ENCODE measurements at regions not wholly inside any gene's neighbourhood (a gene's known extent, or its start where the extent isn't known, plus 50 kb on each side); places are given as distances from the start of the nearest gene placed in this dataset.
A peak's percentile ranks its signal among the peaks of the same experiment; 100 is the strongest.

DNA sequence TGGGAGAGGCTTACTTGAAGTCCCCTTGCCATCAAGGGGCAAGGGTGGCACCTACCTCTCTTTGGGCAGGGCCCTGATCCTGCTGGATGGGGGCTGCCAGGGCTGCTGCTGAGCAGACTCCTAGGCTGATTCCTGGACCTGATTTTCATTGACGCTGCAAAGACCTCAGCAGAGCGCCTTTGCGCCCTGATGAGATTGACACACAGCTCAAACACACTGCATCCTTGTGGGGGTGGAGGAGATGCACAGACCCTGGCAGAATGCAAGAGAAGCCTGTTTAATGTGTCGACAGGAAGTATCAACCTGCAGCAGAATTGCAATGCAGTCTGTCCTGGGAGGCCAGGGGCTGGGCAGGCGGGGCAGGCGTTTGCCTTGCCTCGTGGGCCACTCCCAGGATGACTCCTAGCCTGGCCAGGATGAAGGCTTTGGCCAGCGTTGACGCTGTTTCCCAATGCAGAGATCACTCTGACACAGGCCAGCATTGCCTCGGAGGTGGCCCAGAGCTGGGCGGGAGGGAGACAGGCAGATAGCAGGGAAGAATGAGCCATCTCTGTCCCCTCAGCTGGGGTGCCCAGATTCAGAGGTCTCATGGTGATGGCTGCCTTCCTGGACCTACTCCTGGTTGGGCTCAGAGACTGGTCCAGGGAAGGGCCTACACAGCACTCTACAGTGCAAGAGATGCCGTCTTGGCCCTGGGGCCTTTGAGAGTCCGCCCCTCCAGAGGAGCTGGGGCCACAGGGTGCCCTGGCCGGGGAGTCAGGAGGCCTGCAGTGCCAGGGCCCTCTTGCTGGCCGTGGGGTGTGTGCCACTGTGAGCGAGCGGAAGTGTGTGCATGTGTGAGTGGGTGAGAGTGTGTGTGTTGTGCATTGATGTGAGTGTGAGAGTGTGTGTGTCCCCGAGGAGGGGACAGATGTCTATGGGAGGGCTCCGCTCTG, 108.3 kb downstream of the KIF26A start:
- Histone ChIP-seq H3K4me3 (ENCODE audit: low read depth, low read length) (no peak overlapping the region), H3K36me3 (ENCODE audit: control insufficient read depth in 2 of 2, insufficient read depth in 1 of 2, low read length in 2 of 2) (no peaks in the 10 kb centered on the region), H3K9me3 (ENCODE audit: control insufficient read depth, insufficient read depth, low read depth, low read length) (no peaks in the 10 kb centered on the region), H3K27ac (ENCODE audit: extremely low read depth, low read depth, low read length) (no peak overlapping the region), H3K4me1 (ENCODE audit: control insufficient read depth, insufficient read depth, low read length) (no peaks in the 10 kb centered on the region)
- ChIA-PET CTCF (no interaction called here), POLR2A (no interaction called here)
- TF ChIP-seq ZFP37 (tag by site-specific recombination; IDR thresholded peaks at IDR 0.05), result no peak
- no peak for TF ChIP-seq KLF16 (tag by site-specific recombination; IDR thresholded peaks at IDR 0.05)
- no peak for TF ChIP-seq ZNF292 (tag by site-specific recombination; IDR thresholded peaks at IDR 0.05; ENCODE audit: borderline replicate concordance, low read depth)
- no peak for TF ChIP-seq YY1 (tag by site-specific recombination; IDR thresholded peaks at IDR 0.05)
- TF ChIP-seq ZNF174 (tag by site-specific recombination; IDR thresholded peaks at IDR 0.05), result no peak
- no peak for TF ChIP-seq ZNF324 (tag by site-specific recombination; IDR thresholded peaks at IDR 0.05)
- no peak for TF ChIP-seq ZNF10 (tag by site-specific recombination; IDR thresholded peaks at IDR 0.05)

DNA sequence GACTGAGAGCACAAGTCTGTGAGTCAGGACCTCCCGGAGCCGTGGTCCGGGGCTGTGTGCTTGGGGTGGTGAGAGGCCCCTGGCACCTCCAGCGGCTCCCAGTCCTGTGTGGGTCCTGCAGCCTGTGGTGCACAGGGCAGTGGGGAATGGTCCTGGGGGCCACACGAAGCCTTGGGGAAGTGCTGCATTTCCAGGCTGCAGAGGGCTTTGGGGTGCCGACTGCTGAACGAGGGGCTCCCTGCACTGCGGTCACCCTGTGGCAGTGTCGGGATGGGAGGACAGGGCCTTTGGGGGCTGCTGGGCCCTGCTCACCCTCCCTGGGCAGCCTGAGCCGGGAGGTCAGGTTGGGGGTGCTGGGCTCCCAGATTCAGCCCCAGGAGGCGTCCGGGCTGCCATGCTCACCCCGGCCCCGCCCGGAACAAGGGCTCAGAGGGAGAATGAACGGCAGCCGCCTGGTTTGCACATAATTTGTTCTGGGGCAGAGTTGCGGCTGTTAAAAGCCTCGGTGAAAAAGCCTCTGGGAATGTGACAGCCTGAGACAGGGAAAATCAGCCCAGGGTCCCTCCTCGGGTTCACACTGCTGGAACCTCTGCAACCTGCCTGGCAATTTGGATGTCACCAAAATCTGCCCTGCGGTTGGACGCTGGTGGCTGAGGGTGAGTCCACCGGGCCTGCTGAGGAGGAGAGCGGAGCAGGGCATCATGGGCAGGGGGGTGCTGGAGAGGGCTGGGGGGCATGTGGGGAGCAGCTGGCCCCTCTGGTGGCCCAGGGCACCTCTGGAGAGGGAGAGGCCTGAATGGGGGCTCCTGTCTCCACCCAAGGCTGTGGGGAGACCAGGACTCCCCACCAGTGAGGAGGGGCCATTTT, 109.2 kb downstream of the KIF26A start:
- Histone ChIP-seq H3K4me3 (ENCODE audit: low read depth, low read length) (no peak overlapping the region), H3K9me3 (ENCODE audit: control insufficient read depth, insufficient read depth, low read depth, low read length) (no peaks in the 10 kb centered on the region), H3K36me3 (ENCODE audit: control insufficient read depth in 2 of 2, insufficient read depth in 1 of 2, low read length in 2 of 2) (no peaks in the 10 kb centered on the region), H3K4me1 (ENCODE audit: control insufficient read depth, insufficient read depth, low read length) (no peaks in the 10 kb centered on the region), H3K27ac (ENCODE audit: extremely low read depth, low read depth, low read length) (no peak overlapping the region)
- ChIA-PET POLR2A (no interaction called here), CTCF (no interaction called here)
- TF ChIP-seq ZNF366 (tag by site-specific recombination; conservative IDR thresholded peaks at IDR 0.05), result no peak
- TF ChIP-seq, protein P1, sequence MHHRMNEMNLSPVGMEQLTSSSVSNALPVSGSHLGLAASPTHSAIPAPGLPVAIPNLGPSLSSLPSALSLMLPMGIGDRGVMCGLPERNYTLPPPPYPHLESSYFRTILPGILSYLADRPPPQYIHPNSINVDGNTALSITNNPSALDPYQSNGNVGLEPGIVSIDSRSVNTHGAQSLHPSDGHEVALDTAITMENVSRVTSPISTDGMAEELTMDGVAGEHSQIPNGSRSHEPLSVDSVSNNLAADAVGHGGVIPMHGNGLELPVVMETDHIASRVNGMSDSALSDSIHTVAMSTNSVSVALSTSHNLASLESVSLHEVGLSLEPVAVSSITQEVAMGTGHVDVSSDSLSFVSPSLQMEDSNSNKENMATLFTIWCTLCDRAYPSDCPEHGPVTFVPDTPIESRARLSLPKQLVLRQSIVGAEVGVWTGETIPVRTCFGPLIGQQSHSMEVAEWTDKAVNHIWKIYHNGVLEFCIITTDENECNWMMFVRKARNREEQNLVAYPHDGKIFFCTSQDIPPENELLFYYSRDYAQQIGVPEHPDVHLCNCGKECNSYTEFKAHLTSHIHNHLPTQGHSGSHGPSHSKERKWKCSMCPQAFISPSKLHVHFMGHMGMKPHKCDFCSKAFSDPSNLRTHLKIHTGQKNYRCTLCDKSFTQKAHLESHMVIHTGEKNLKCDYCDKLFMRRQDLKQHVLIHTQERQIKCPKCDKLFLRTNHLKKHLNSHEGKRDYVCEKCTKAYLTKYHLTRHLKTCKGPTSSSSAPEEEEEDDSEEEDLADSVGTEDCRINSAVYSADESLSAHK (tag by site-specific recombination; IDR thresholded peaks at IDR 0.05), result no peak
- no peak for TF ChIP-seq ZNF549 (tag by site-specific recombination; IDR thresholded peaks at IDR 0.05)
- no peak for TF ChIP-seq MZF1 (tag by site-specific recombination; IDR thresholded peaks at IDR 0.05; ENCODE audit: borderline replicate concordance)

DNA sequence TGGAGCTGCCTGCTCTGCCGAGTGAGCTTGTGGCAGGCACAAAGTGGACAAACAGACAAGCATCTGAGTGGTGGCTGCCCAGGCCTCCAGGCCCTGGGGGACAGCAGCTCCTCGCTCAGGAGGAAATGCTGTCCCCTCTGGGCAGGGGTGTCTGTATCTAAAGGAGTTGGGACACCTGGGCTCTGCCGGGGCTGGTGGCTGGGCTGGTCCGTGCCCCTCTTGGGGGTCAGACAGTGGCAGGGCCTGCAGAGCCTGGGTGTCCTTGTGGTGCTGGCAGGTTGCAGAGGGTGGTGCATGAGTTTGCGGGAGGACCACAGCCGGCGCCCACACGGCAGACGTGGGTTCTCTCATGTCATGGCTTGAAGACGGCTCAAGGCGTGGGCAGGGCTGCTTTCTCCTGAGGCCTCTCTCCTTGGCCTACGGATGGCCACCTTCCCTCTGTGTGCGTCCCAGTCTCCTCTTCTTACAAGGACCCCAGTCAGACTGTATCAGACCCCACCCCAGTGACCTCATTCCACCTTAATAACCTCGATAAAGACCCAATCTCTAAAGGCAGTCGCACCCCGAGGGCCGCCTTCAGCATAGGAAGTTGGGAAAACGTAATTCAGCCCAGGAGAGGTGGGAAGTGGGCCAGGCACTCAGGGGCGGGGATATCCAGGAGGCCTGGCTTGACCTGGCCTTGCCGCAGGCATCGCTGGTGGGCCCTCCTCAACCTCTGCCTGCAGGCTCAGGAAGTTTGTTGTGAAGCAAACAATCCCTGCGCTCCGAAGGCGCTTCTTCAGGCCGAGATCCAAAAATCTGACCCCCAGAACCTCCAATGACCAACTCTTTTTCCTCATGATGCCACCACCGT, 110.0 kb downstream of the KIF26A start:
- CTCF ChIA-PET, result no interaction called here
- no peaks in the 10 kb centered on the region for H3K9me3 ChIP-seq (ENCODE audit: control insufficient read depth, insufficient read depth, low read depth, low read length)
- TF ChIP-seq, protein P2, sequence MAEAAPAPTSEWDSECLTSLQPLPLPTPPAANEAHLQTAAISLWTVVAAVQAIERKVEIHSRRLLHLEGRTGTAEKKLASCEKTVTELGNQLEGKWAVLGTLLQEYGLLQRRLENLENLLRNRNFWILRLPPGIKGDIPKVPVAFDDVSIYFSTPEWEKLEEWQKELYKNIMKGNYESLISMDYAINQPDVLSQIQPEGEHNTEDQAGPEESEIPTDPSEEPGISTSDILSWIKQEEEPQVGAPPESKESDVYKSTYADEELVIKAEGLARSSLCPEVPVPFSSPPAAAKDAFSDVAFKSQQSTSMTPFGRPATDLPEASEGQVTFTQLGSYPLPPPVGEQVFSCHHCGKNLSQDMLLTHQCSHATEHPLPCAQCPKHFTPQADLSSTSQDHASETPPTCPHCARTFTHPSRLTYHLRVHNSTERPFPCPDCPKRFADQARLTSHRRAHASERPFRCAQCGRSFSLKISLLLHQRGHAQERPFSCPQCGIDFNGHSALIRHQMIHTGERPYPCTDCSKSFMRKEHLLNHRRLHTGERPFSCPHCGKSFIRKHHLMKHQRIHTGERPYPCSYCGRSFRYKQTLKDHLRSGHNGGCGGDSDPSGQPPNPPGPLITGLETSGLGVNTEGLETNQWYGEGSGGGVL (tag by site-specific recombination; IDR thresholded peaks at IDR 0.05), result no peak
- no peak for TF ChIP-seq BCL11B (tag by site-specific recombination; IDR thresholded peaks at IDR 0.05; ENCODE audit: low read depth)
- TF ChIP-seq ZNF133 (tag by site-specific recombination; IDR thresholded peaks at IDR 0.05), result no peak
- no peak for TF ChIP-seq ZNF394 (tag by site-specific recombination; IDR thresholded peaks at IDR 0.05; ENCODE audit: borderline replicate concordance)
- no peak for TF ChIP-seq ZNF23 (tag by site-specific recombination; IDR thresholded peaks at IDR 0.05; ENCODE audit: borderline replicate concordance)
- no peak for TF ChIP-seq ZFP69B (tag by site-specific recombination; IDR thresholded peaks at IDR 0.05)
- TF ChIP-seq ZNF677 (tag by site-specific recombination; IDR thresholded peaks at IDR 0.05), result no peak
- TF ChIP-seq ZNF266 (tag by site-specific recombination; IDR thresholded peaks at IDR 0.05; ENCODE audit: low read depth), result no peak
- TF ChIP-seq EGR2 (tag by site-specific recombination; IDR thresholded peaks at IDR 0.05; ENCODE audit: low read depth), result peak; percentile 38; the same call in 1 of the 2 replicates
- TF ChIP-seq, protein P3, sequence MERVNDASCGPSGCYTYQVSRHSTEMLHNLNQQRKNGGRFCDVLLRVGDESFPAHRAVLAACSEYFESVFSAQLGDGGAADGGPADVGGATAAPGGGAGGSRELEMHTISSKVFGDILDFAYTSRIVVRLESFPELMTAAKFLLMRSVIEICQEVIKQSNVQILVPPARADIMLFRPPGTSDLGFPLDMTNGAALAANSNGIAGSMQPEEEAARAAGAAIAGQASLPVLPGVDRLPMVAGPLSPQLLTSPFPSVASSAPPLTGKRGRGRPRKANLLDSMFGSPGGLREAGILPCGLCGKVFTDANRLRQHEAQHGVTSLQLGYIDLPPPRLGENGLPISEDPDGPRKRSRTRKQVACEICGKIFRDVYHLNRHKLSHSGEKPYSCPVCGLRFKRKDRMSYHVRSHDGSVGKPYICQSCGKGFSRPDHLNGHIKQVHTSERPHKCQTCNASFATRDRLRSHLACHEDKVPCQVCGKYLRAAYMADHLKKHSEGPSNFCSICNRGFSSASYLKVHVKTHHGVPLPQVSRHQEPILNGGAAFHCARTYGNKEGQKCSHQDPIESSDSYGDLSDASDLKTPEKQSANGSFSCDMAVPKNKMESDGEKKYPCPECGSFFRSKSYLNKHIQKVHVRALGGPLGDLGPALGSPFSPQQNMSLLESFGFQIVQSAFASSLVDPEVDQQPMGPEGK (tag by site-specific recombination; IDR thresholded peaks at IDR 0.05), result no peak
- no peak for TF ChIP-seq ZNF114 (tag by site-specific recombination; IDR thresholded peaks at IDR 0.05)

More for the DNA sequence above, 110.0 kb downstream of the KIF26A start:
- H3K4me3 ChIP-seq (ENCODE audit: low read depth, low read length), result no peak overlapping the region
- no peaks in the 10 kb centered on the region for H3K4me1 ChIP-seq (ENCODE audit: control insufficient read depth, insufficient read depth, low read length)
- H3K36me3 ChIP-seq (ENCODE audit: control insufficient read depth in 2 of 2, insufficient read depth in 1 of 2, low read length in 2 of 2), result no peaks in the 10 kb centered on the region
- POLR2A ChIA-PET, result no interaction called here
- H3K27ac ChIP-seq (ENCODE audit: extremely low read depth, low read depth, low read length), result no peak overlapping the region

Measured in HEK293 (cell line).